Neural cell (in vitro differentiated cells): ENCODE measurements at regions not wholly inside any gene's neighbourhood (a gene's known extent, or its start where the extent isn't known, plus 50 kb on each side); places are given as distances from the start of the nearest gene placed in this dataset.

ENCODE experiments used
- H2AFZ ChIP-seq: fragments of 200-600, 300-800 bp; sonication (generic), shearing (Covaris generic); 2 replicates; pipeline ENCODE4 v1.6.0; 2014; ENCODE audit warnings: low read depth, mild to moderate bottlenecking, antibody characterized with exemption, low read length, moderate library complexity
- H3F3A ChIP-seq: fragments of 200-600 bp; shearing (Covaris generic); 2 replicates; pipeline ENCODE4 v1.6.1; 2016; ENCODE audit warnings: mild to moderate bottlenecking, moderate library complexity, mixed read lengths, antibody characterized with exemption, low read length; ENCODE audit not compliant: insufficient read depth, poor library complexity, severe bottlenecking
- H3K27ac ChIP-seq: fragments of 200-600, 300-800 bp; sonication (generic), shearing (Covaris generic); 2 replicates; pipeline ENCODE4 v1.5.1; 2014; ENCODE audit warnings: mild to moderate bottlenecking, low read length, moderate library complexity
- H3K27me3 ChIP-seq: fragments of 300-800, 200-600 bp; sonication (generic), shearing (Covaris generic); 2 replicates; pipeline ENCODE4 v1.6.0; 2014; ENCODE audit warnings: mild to moderate bottlenecking, low read depth, low read length, moderate library complexity; ENCODE audit not compliant: insufficient read depth
- H3K36me3 ChIP-seq: fragments of 300-800, 200-600 bp; sonication (generic), shearing (Covaris generic); 2 replicates; pipeline ENCODE4 v1.5.1; 2014; ENCODE audit warnings: mild to moderate bottlenecking, antibody characterized with exemption, low read length, moderate library complexity; ENCODE audit not compliant: insufficient read depth
- H3K4me2 ChIP-seq: fragments of 300-800, 200-600 bp; sonication (generic), shearing (Covaris generic); 2 replicates; pipeline ENCODE4 v1.6.0; 2014; ENCODE audit warnings: mild to moderate bottlenecking, low read length
- H3K4me3 ChIP-seq: fragments of 300-800, 200-600 bp; sonication (generic), shearing (Covaris generic); 2 replicates; pipeline ENCODE4 v1.5.1; 2014; ENCODE audit warnings: mild to moderate bottlenecking, low read length, moderate library complexity
- H3K79me2 ChIP-seq: fragments of 200-600 bp; shearing (Covaris generic); replicated peaks from 2 replicates; pipeline ENCODE4 v1.6.0; 2014; ENCODE audit warnings: mild to moderate bottlenecking, low read length, moderate library complexity; ENCODE audit not compliant: insufficient read depth
- H3K9ac ChIP-seq: fragments of 300-800, 200-600 bp; sonication (generic), shearing (Covaris generic); 2 replicates; pipeline ENCODE4 v1.6.1; 2016; ENCODE audit warnings: mild to moderate bottlenecking, low read length, mixed read lengths
- H3K9me2 ChIP-seq: fragments of 200-600 bp; shearing (Covaris generic); 2 replicates; pipeline ENCODE4 v1.6.1; 2016; ENCODE audit warnings: mild to moderate bottlenecking, low read length, mixed read lengths; ENCODE audit not compliant: insufficient read depth
- H3K9me3 ChIP-seq: fragments of 200-600, 300-800 bp; sonication (generic), shearing (Covaris generic); 2 replicates; pipeline ENCODE4 v1.6.1; 2016; ENCODE audit warnings: mild to moderate bottlenecking, mixed run types, low read length, moderate library complexity, mixed read lengths
- H4K20me1 ChIP-seq: fragments of 200-600 bp; shearing (Covaris generic); 2 replicates; pipeline ENCODE4 v1.6.1; 2016; ENCODE audit warnings: mild to moderate bottlenecking, mixed run types; ENCODE audit not compliant: insufficient read depth
- EP300 ChIP-seq: fragments of 450-650 bp; conservative IDR thresholded peaks from 2 replicates; pipeline ENCODE4 v1.6.1; 2014; ENCODE audit warnings: antibody characterized with exemption, mild to moderate bottlenecking, moderate library complexity; ENCODE audit not compliant: poor library complexity, severe bottlenecking
- EZH2 ChIP-seq: fragments of 200-600, 300-800 bp; shearing (Covaris generic), sonication (generic); IDR thresholded peaks from 2 replicates; pipeline ENCODE4 v1.6.1; 2014; ENCODE audit warnings: antibody characterized with exemption, low read length, borderline replicate concordance, mild to moderate bottlenecking; ENCODE audit not compliant: insufficient read depth, poor library complexity, severe bottlenecking
- MXI1 ChIP-seq: fragments of 450-650 bp; conservative IDR thresholded peaks from 2 replicates; pipeline ENCODE4 v1.6.1; 2014; ENCODE audit warnings: antibody characterized with exemption, mild to moderate bottlenecking; ENCODE audit not compliant: poor library complexity, severe bottlenecking
- POLR2AphosphoS5 ChIP-seq: IDR thresholded peaks from 2 replicates; pipeline ENCODE4 v1.6.1; 2012
- RAD21 ChIP-seq: fragments of 450-650 bp; conservative IDR thresholded peaks from 2 replicates; pipeline ENCODE4 v1.6.1; 2014; ENCODE audit warnings: antibody characterized with exemption, mild to moderate bottlenecking, moderate library complexity
- REST ChIP-seq: IDR thresholded peaks from 2 replicates; pipeline ENCODE4 v1.6.1; 2012; ENCODE audit warnings: borderline replicate concordance
- SMC3 ChIP-seq: fragments of 450-650 bp; conservative IDR thresholded peaks from 2 replicates; pipeline ENCODE4 v1.6.1; 2014; ENCODE audit warnings: antibody characterized with exemption, mild to moderate bottlenecking, moderate library complexity; ENCODE audit not compliant: poor library complexity
- TAF1 ChIP-seq: IDR thresholded peaks from 2 replicates; pipeline ENCODE4 v1.6.1; 2012; ENCODE audit warnings: low read depth
- TF ChIP-seq, protein P1 (sequence below): fragments of 450-650 bp; IDR thresholded peaks from 2 replicates; pipeline ENCODE4 v1.5.1; 2014; ENCODE audit warnings: antibody characterized with exemption, mild to moderate bottlenecking, moderate library complexity; ENCODE audit not compliant: poor library complexity, severe bottlenecking

- Histone ChIP-seq H3K27me3 (no peaks in the 10 kb centered on the region), H3K36me3 (no peaks in the 10 kb centered on the region), H4K20me1 (no peaks in the 10 kb centered on the region), H2AFZ (no peak overlapping the region), H3K27ac (no peak overlapping the region), H3K4me3 (no peak overlapping the region), H3K9me2 (no peaks in the 10 kb centered on the region), H3K9me3 (no peaks in the 10 kb centered on the region), H3K4me2 (no peak overlapping the region), H3K9ac (no peak overlapping the region), H3F3A (no peaks in the 10 kb centered on the region), H3K79me2 (no peaks in the 10 kb centered on the region)
- no peak for TF ChIP-seq POLR2AphosphoS5
- TF ChIP-seq, protein P1, sequence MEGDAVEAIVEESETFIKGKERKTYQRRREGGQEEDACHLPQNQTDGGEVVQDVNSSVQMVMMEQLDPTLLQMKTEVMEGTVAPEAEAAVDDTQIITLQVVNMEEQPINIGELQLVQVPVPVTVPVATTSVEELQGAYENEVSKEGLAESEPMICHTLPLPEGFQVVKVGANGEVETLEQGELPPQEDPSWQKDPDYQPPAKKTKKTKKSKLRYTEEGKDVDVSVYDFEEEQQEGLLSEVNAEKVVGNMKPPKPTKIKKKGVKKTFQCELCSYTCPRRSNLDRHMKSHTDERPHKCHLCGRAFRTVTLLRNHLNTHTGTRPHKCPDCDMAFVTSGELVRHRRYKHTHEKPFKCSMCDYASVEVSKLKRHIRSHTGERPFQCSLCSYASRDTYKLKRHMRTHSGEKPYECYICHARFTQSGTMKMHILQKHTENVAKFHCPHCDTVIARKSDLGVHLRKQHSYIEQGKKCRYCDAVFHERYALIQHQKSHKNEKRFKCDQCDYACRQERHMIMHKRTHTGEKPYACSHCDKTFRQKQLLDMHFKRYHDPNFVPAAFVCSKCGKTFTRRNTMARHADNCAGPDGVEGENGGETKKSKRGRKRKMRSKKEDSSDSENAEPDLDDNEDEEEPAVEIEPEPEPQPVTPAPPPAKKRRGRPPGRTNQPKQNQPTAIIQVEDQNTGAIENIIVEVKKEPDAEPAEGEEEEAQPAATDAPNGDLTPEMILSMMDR, result no peak
- TF ChIP-seq TAF1, result no peak
- TF ChIP-seq MXI1, result no peak
- no peak for TF ChIP-seq REST
- TF ChIP-seq RAD21, result no peak
- no peak for TF ChIP-seq EZH2
- no peak for TF ChIP-seq EP300
- no peak for TF ChIP-seq SMC3
These were observed 148.5 kb downstream of the EDN3 start for GRCh38 chr20:59448851-59449444.

- Histone ChIP-seq H2AFZ (no peak overlapping the region), H3K4me3 (no peak overlapping the region), H3K27me3 (no peaks in the 10 kb centered on the region), H3K4me2 (no peak overlapping the region), H3K36me3 (no peaks in the 10 kb centered on the region), H3K9me2 (no peaks in the 10 kb centered on the region), H3K9ac (no peak overlapping the region), H3K79me2 (no peaks in the 10 kb centered on the region), H3K9me3 (no peaks in the 10 kb centered on the region), H3F3A (no peaks in the 10 kb centered on the region), H3K27ac (no peak overlapping the region), H4K20me1 (no peaks in the 10 kb centered on the region)
- no peak for TF ChIP-seq RAD21
- no peak for TF ChIP-seq SMC3
- no peak for TF ChIP-seq TAF1
- TF ChIP-seq, protein P1, result no peak
- no peak for TF ChIP-seq EZH2
- TF ChIP-seq REST, result no peak
- TF ChIP-seq EP300, result no peak
- TF ChIP-seq MXI1, result no peak
These were observed 150.7 kb downstream of the EDN3 start for GRCh38 chr20:59451066-59451630.
